Thyroid gland (tissue), 4 donors: ENCODE measurements at regions not wholly inside any gene's neighbourhood (a gene's known extent, or its start where the extent isn't known, plus 50 kb on each side); places are given as distances from the start of the nearest gene placed in this dataset.

Source experiments
- DNase-seq, 2 donors: peaks; one replicate each; pipeline ENCODE4 v3.0.0-alpha.2; 2019
- H3K27ac ChIP-seq, 3 donors: fragments of 200-600 bp; sonication (generic); 1 replicate in 2 of 3; 2 replicates in 1 of 3; pipeline ENCODE4 v1.5.1; 2016 to 2019; ENCODE audit warnings: mild to moderate bottlenecking in 1 of 3, moderate library complexity in 1 of 3
- H3K27me3 ChIP-seq: fragments of 200-600 bp; sonication (generic); one replicate; pipeline ENCODE4 v1.5.1; 2019
- H3K36me3 ChIP-seq, 2 donors: fragments of 200-600 bp; sonication (generic); one replicate each; pipeline ENCODE4 v1.5.1; 2016 to 2019
- H3K4me1 ChIP-seq, 2 donors: fragments of 200-600 bp; sonication (generic); one replicate each; pipeline ENCODE4 v1.5.1; 2017 to 2019
- H3K4me3 ChIP-seq, 3 donors: fragments of 200-600 bp; sonication (generic); replicated peaks in 1 of 3; 1 replicate in 2 of 3; 2 replicates in 1 of 3; pipeline ENCODE4 v1.5.1; 2016; ENCODE audit warnings: mild to moderate bottlenecking in 1 of 3
- H3K9me3 ChIP-seq: fragments of 200-600 bp; sonication (generic); one replicate; pipeline ENCODE4 v1.5.1; 2017
- CTCF ChIP-seq, 6 experiments: fragments of 200-600 bp in 3 of 6; fragments of 450-650 bp in 3 of 6; sonication (generic) in 3 of 6; IDR thresholded peaks; one replicate each; pipeline ENCODE4 v1.5.1; 2016 to 2019; ENCODE audit warnings: antibody characterized with exemption in 6 of 6, mild to moderate bottlenecking in 2 of 6, inconsistent platforms in 1 of 6, moderate library complexity in 1 of 6
- POLR2A ChIP-seq, 2 donors: fragments of 450-650 bp; IDR thresholded peaks; one replicate each; pipeline ENCODE4 v1.6.1; 2017; ENCODE audit warnings: antibody characterized with exemption in 2 of 2, mild to moderate bottlenecking in 2 of 2, moderate library complexity in 1 of 2
- WGBS, 2 donors: methylation state at CpG; one replicate each; pipeline ENCODE4 v1.1.5; 2017; 5-methylcytosine and 5-hydroxymethylcytosine counted together
- intact Hi-C: fragments of 100-400 bp; cut with DNase I; formaldehyde crosslinking; loops from one replicate; pipeline ENCODE4 v1.15.1; 2023

- TF ChIP-seq CTCF (IDR thresholded peaks at IDR 0.05) (no peak), POLR2A (IDR thresholded peaks at IDR 0.05) (no peak)
- Histone ChIP-seq H3K4me3 (no peak overlapping the region), H3K36me3 (no peaks in the 10 kb centered on the region), H3K27me3 (no peaks in the 10 kb centered on the region), H3K9me3 (no peaks in the 10 kb centered on the region), H3K4me1 (no peaks in the 10 kb centered on the region), H3K27ac (no peak overlapping the region)
- no peak for DNase-seq
- intact Hi-C loops = no loop called here
Measured at GRCh38 chr13:97702614-97703013, 250.9 kb upstream of the IPO5 start.

GRCh38 chr13:97710797-97711196, 242.7 kb upstream of the IPO5 start:
- Histone ChIP-seq H3K27me3 (no peaks in the 10 kb centered on the region), H3K4me3 (no peak overlapping the region), H3K27ac (no peak overlapping the region), H3K36me3 (no peaks in the 10 kb centered on the region), H3K4me1 (no peaks in the 10 kb centered on the region), H3K9me3 (no peaks in the 10 kb centered on the region)
- intact Hi-C loops = no loop called here
- 71 to 77% methylated on average over 1 of the region's 1 CpG for WGBS, 2 donors
- DNase-seq = no peak
- TF ChIP-seq CTCF (IDR thresholded peaks at IDR 0.05) = no peak
- no peak for TF ChIP-seq POLR2A (IDR thresholded peaks at IDR 0.05)

GRCh38 chr13:97712770-97713169, 240.7 kb upstream of the IPO5 start:
- TF ChIP-seq CTCF (IDR thresholded peaks at IDR 0.05) (no peak), POLR2A (IDR thresholded peaks at IDR 0.05) (no peak)
- no peaks in the 10 kb centered on the region for H3K4me1 ChIP-seq
- no peaks in the 10 kb centered on the region for H3K27me3 ChIP-seq
- H3K27ac ChIP-seq = no peak overlapping the region
- no peaks in the 10 kb centered on the region for H3K36me3 ChIP-seq
- no peak overlapping the region for H3K4me3 ChIP-seq
- no peaks in the 10 kb centered on the region for H3K9me3 ChIP-seq
- DNase-seq = no peak
- WGBS, 2 donors = 86 to 94% methylated on average over 1 of the region's 1 CpG
- intact Hi-C loops = no loop called here

- Histone ChIP-seq H3K27ac (no peak overlapping the region), H3K4me1 (no peaks in the 10 kb centered on the region), H3K9me3 (no peaks in the 10 kb centered on the region), H3K4me3 (no peak overlapping the region), H3K27me3 (no peaks in the 10 kb centered on the region), H3K36me3 (no peaks in the 10 kb centered on the region)
- DNase-seq = no peak
- intact Hi-C loops = no loop called here
- no peak for TF ChIP-seq POLR2A (IDR thresholded peaks at IDR 0.05)
- no peak for TF ChIP-seq CTCF (IDR thresholded peaks at IDR 0.05)
Measured at GRCh38 chr13:97715763-97716162, 237.7 kb upstream of the IPO5 start.

GRCh38 chr13:97716746-97717145, 236.7 kb upstream of the IPO5 start:
- Histone ChIP-seq H3K36me3 (no peaks in the 10 kb centered on the region), H3K9me3 (no peaks in the 10 kb centered on the region), H3K4me1 (no peaks in the 10 kb centered on the region), H3K4me3 (no peak overlapping the region), H3K27me3 (no peaks in the 10 kb centered on the region), H3K27ac (no peak overlapping the region)
- no peak for DNase-seq
- TF ChIP-seq CTCF (IDR thresholded peaks at IDR 0.05) (no peak), POLR2A (IDR thresholded peaks at IDR 0.05) (no peak)
- intact Hi-C loops = no loop called here
- 56 to 68% methylated on average over 2 of the region's 2 CpGs for WGBS, 2 donors
